Fibroblast of peridontal ligament (primary cell): ENCODE measurements at regions not wholly inside any gene's neighbourhood (a gene's known extent, or its start where the extent isn't known, plus 50 kb on each side); places are given as distances from the start of the nearest gene placed in this dataset.
"Not testable (repeated sequence)": the region's sequence is repeated elsewhere in the genome, so short reads cannot be mapped to it uniquely, and the experiment has no call there.

Experiments
- DNase-seq: peaks from one replicate; pipeline ENCODE4 v3.0.0-alpha.2; 2010; ENCODE audit errors: extremely low read depth

- DNase-seq, result no peak
These were observed 238.0 kb downstream of the ENC1 start for GRCh38 chr5:74402553-74402952.

- DNase-seq, result no peak
These were observed 238.6 kb downstream of the ENC1 start for GRCh38 chr5:74401946-74402320.

- peak; percentile 20 for DNase-seq
These were observed 239.1 kb downstream of the ENC1 start for GRCh38 chr5:74401281-74401945.

GRCh38 chr5:74400067-74400466 is 240.5 kb downstream of the ENC1 start:
- DNase-seq, result peak; percentile 25

GRCh38 chr5:74396913-74397622 is 243.5 kb downstream of the ENC1 start:
- DNase-seq, result peak; percentile 14

- no peak for DNase-seq
These were observed 245.3 kb downstream of the ENC1 start for GRCh38 chr5:74394916-74395880.

- DNase-seq, result no peak
These were observed 246.0 kb downstream of the ENC1 start for GRCh38 chr5:74394528-74394915.

GRCh38 chr5:74393943-74394342 is 246.6 kb downstream of the ENC1 start:
- no peak for DNase-seq

- peak; percentile 39 for DNase-seq
These were observed 247.7 kb downstream of the ENC1 start for GRCh38 chr5:74392711-74393351.

GRCh38 chr5:74391410-74391809 is 249.1 kb downstream of the ENC1 start:
- DNase-seq, result no peak

- no peak for DNase-seq
These were observed 249.7 kb downstream of the ENC1 start for GRCh38 chr5:74390822-74391221.

- no peak for DNase-seq
These were observed 250.3 kb downstream of the ENC1 start for GRCh38 chr5:74390306-74390637.

GRCh38 chr5:74389531-74390305 is 250.8 kb downstream of the ENC1 start:
- no peak for DNase-seq

- not testable (repeated sequence) for DNase-seq
These were observed 252.1 kb downstream of the ENC1 start for GRCh38 chr5:74388411-74388810.

GRCh38 chr5:74386571-74387334 is 253.8 kb downstream of the ENC1 start:
- no peak for DNase-seq

- DNase-seq, result peak; percentile 30
These were observed 255.7 kb downstream of the ENC1 start for GRCh38 chr5:74384851-74385250.

GRCh38 chr5:74382987-74383593 is 257.4 kb downstream of the ENC1 start:
- DNase-seq, result peak; percentile 76

- DNase-seq, result no peak
These were observed 258.2 kb downstream of the ENC1 start for GRCh38 chr5:74382123-74382855.

GRCh38 chr5:74380193-74380592 is 260.3 kb downstream of the ENC1 start:
- no peak for DNase-seq
